Panc1 (cell line): ENCODE measurements at regions not wholly inside any gene's neighbourhood (a gene's known extent, or its start where the extent isn't known, plus 50 kb on each side); places are given as distances from the start of the nearest gene placed in this dataset.

ENCODE experiments used
- ATAC-seq: fragments of 200-7000 bp; cut with Tn5 transposase; 2 replicates; pipeline ENCODE4 v1.9.1; 2020; ENCODE audit warnings: mild to moderate bottlenecking, moderate library complexity
- BruUV-seq: library from RNA; stranded (reverse); fragments of 400-500 nt; replicated peaks from 2 replicates; lab custom pipeline; 2021; lab: Mats Ljungman, UMichigan
- CTCF ChIA-PET: fragments of 300-600 bp; sonication (Branson Sonifier 250); formaldehyde crosslinking; loops from one replicate; lab custom pipeline; 2022; ENCODE audit warnings: antibody characterized with exemption; lab: Charles Lee
- POLR2A ChIA-PET: fragments of 300-600 bp; sonication (Branson Sonifier 250); formaldehyde crosslinking; loops from one replicate; lab custom pipeline; 2022; ENCODE audit warnings: antibody characterized with exemption; lab: Charles Lee
- DNase-seq: peaks from one replicate; pipeline ENCODE4 v3.0.0-alpha.2; 2010; ENCODE audit warnings: low read depth, low spot score
- H3K27ac ChIP-seq: 2 replicates; pipeline ENCODE4 v1.5.1; 2011; ENCODE audit warnings: mild to moderate bottlenecking, low read length, inconsistent platforms
- H3K27me3 ChIP-seq: fragments of 200-500 bp; sonication (Bioruptor generic); 2 replicates; pipeline ENCODE4 v1.6.0; 2014; ENCODE audit warnings: low read length, inconsistent platforms; ENCODE audit not compliant: control insufficient read depth, insufficient read depth
- H3K36me3 ChIP-seq: fragments of 200-500 bp; sonication (Bioruptor generic); 2 replicates; pipeline ENCODE4 v1.5.1; 2014; ENCODE audit warnings: inconsistent platforms, mild to moderate bottlenecking, low read length, moderate library complexity; ENCODE audit not compliant: control insufficient read depth, insufficient read depth
- H3K4me1 ChIP-seq: 2 replicates; pipeline ENCODE4 v1.5.1; 2011; ENCODE audit warnings: inconsistent platforms, mild to moderate bottlenecking, low read length, moderate library complexity; ENCODE audit not compliant: control insufficient read depth, insufficient read depth
- H3K4me3 ChIP-seq, 2 experiments: 2 replicates each; pipeline ENCODE4 v1.5.1; 2011 to 2012; ENCODE audit warnings: low read depth in 2 of 2, low read length in 2 of 2, mild to moderate bottlenecking in 2 of 2, inconsistent platforms in 1 of 2, moderate library complexity in 1 of 2
- H3K9me3 ChIP-seq: fragments of 200-500 bp; sonication (Bioruptor generic); 2 replicates; pipeline ENCODE4 v1.5.1; 2014; ENCODE audit warnings: low read depth, mild to moderate bottlenecking, inconsistent platforms, low read length, moderate library complexity; ENCODE audit not compliant: control insufficient read depth, insufficient read depth
- CTCF ChIP-seq: fragments of 450-650 bp; IDR thresholded peaks from 2 replicates; pipeline ENCODE4 v1.5.1; 2017; ENCODE audit warnings: mild to moderate bottlenecking
- POLR2AphosphoS5 ChIP-seq: IDR thresholded peaks from 2 replicates; pipeline ENCODE4 v1.6.1; 2012; ENCODE audit warnings: mild to moderate bottlenecking, low read depth, low read length, moderate library complexity
- SIN3A ChIP-seq: IDR thresholded peaks from 2 replicates; pipeline ENCODE4 v1.6.1; 2012; ENCODE audit warnings: low read depth, mild to moderate bottlenecking, low read length, moderate library complexity, borderline replicate concordance; ENCODE audit not compliant: insufficient read depth
- TCF7L2 ChIP-seq: IDR thresholded peaks from 2 replicates; pipeline ENCODE4 v1.6.1; 2011; ENCODE audit warnings: mild to moderate bottlenecking, low read depth, low read length, inconsistent platforms
- in situ Hi-C: cut with HindIII; loops from 2 replicates; pipeline ENCODE4 v1.10.0; 2016; ENCODE audit warnings: low sequenced_read_pairs, low pct_unique_long_range_greater_than_20kb
- intact Hi-C: fragments of 100-400 bp; cut with micrococcal nuclease; formaldehyde crosslinking; loops from one replicate; pipeline ENCODE4 v1.10.0; 2022; ENCODE audit not compliant: unreplicated experiment
- TF ChIP-seq, protein P1 (sequence below), 2 experiments: IDR thresholded peaks; 2 replicates each; pipeline ENCODE4 v1.6.1; 2011 to 2012; ENCODE audit warnings: low read depth in 2 of 2, control low read depth in 1 of 2, low read length in 1 of 2, mild to moderate bottlenecking in 1 of 2, moderate library complexity in 1 of 2; ENCODE audit not compliant: insufficient read depth in 1 of 2

GRCh38 chr20:22841846-22842245 lies 193.3 kb upstream of the SSTR4 start:
- ChIA-PET POLR2A (no interaction called here), CTCF (no interaction called here)
- TF ChIP-seq TCF7L2 (no peak), POLR2AphosphoS5 (no peak), CTCF (no peak), SIN3A (no peak)
- TF ChIP-seq, protein P1, sequence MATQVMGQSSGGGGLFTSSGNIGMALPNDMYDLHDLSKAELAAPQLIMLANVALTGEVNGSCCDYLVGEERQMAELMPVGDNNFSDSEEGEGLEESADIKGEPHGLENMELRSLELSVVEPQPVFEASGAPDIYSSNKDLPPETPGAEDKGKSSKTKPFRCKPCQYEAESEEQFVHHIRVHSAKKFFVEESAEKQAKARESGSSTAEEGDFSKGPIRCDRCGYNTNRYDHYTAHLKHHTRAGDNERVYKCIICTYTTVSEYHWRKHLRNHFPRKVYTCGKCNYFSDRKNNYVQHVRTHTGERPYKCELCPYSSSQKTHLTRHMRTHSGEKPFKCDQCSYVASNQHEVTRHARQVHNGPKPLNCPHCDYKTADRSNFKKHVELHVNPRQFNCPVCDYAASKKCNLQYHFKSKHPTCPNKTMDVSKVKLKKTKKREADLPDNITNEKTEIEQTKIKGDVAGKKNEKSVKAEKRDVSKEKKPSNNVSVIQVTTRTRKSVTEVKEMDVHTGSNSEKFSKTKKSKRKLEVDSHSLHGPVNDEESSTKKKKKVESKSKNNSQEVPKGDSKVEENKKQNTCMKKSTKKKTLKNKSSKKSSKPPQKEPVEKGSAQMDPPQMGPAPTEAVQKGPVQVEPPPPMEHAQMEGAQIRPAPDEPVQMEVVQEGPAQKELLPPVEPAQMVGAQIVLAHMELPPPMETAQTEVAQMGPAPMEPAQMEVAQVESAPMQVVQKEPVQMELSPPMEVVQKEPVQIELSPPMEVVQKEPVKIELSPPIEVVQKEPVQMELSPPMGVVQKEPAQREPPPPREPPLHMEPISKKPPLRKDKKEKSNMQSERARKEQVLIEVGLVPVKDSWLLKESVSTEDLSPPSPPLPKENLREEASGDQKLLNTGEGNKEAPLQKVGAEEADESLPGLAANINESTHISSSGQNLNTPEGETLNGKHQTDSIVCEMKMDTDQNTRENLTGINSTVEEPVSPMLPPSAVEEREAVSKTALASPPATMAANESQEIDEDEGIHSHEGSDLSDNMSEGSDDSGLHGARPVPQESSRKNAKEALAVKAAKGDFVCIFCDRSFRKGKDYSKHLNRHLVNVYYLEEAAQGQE (IDR thresholded peaks at IDR 0.05; ENCODE audit: insufficient read depth in 1 of 2, low read depth in 2 of 2, low read length in 1 of 2): no peak
- DNase-seq: no peak
- H3K4me1 ChIP-seq: no peaks in the 10 kb centered on the region
- intact Hi-C loops (no loop called here), in situ Hi-C loops (no loop called here)
- no peaks in the 10 kb centered on the region for H3K27me3 ChIP-seq
- no TSS peak for BruUV-seq
- no peak for ATAC-seq
- H3K4me3 ChIP-seq: no peak overlapping the region
- no peak overlapping the region for H3K27ac ChIP-seq
- no peaks in the 10 kb centered on the region for H3K36me3 ChIP-seq
- H3K9me3 ChIP-seq: no peaks in the 10 kb centered on the region

GRCh38 chr20:22842793-22843192 lies 192.3 kb upstream of the SSTR4 start:
- H3K4me3 ChIP-seq: no peak overlapping the region
- H3K9me3 ChIP-seq: no peaks in the 10 kb centered on the region
- BruUV-seq: no TSS peak
- H3K36me3 ChIP-seq: no peaks in the 10 kb centered on the region
- DNase-seq: no peak
- CTCF ChIA-PET: no interaction called here
- no peaks in the 10 kb centered on the region for H3K27me3 ChIP-seq
- in situ Hi-C loops (no loop called here), intact Hi-C loops (no loop called here)
- no peaks in the 10 kb centered on the region for H3K4me1 ChIP-seq
- no peak overlapping the region for H3K27ac ChIP-seq
- no peak for ATAC-seq
- POLR2A ChIA-PET: no interaction called here
- TF ChIP-seq POLR2AphosphoS5 (no peak), SIN3A (no peak), TCF7L2 (no peak), CTCF (no peak)
